Neural progenitor cell (in vitro differentiated cells): ENCODE measurements at regions not wholly inside any gene's neighbourhood (a gene's known extent, or its start where the extent isn't known, plus 50 kb on each side); places are given as distances from the start of the nearest gene placed in this dataset.

Experiments
- EZH2 ChIP-seq: fragments of 200-600 bp; sonication (generic); IDR thresholded peaks from 2 replicates; pipeline ENCODE4 v1.6.1; 2017; ENCODE audit warnings: antibody characterized with exemption, mild to moderate bottlenecking, moderate library complexity
- TF ChIP-seq, protein P1 (sequence below): fragments of 200-600 bp; sonication (generic); IDR thresholded peaks from 2 replicates; pipeline ENCODE4 v1.5.1; 2017; ENCODE audit warnings: antibody characterized with exemption, mild to moderate bottlenecking

DNA sequence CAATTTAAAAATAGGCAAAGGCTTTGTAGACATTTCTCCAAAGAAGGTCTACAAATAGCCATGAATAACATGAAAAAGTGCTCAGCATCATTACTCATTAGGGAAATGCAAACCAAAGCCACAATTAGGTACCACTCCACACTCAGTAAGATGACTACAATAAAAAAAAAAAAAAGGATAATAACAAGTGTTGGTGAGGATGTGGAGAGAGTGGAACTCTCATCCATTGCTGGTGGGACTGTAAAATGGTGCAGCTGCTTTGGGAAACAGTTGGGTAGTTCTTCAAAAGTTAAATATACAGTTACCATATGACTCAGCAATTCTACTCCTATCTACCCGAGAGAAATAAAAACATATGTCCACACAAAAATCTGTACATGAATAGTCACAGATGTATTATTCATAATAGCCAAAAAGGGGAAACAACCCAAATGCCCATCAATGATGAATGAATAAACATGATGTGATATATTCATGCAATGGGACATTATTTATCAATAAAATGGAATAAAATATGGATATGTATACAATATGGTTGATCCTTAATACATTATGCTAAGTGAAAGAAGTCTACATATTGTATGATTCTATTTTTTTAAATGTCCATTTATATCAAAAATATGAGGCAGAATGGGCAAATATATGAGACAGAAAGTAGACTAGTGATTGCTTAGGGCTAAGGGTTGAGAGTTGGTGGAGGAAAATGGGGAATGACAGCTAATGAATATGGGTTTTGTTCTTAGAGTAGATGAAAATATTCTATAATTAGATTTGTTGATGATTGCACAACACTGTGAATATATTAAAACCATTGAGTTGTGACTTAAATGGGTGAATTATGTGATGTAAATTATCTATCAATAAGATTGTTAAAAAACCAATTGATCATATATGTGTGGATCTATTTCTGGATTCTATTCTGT, 66.1 kb upstream of the SMAD3 start:
- TF ChIP-seq, protein P1, sequence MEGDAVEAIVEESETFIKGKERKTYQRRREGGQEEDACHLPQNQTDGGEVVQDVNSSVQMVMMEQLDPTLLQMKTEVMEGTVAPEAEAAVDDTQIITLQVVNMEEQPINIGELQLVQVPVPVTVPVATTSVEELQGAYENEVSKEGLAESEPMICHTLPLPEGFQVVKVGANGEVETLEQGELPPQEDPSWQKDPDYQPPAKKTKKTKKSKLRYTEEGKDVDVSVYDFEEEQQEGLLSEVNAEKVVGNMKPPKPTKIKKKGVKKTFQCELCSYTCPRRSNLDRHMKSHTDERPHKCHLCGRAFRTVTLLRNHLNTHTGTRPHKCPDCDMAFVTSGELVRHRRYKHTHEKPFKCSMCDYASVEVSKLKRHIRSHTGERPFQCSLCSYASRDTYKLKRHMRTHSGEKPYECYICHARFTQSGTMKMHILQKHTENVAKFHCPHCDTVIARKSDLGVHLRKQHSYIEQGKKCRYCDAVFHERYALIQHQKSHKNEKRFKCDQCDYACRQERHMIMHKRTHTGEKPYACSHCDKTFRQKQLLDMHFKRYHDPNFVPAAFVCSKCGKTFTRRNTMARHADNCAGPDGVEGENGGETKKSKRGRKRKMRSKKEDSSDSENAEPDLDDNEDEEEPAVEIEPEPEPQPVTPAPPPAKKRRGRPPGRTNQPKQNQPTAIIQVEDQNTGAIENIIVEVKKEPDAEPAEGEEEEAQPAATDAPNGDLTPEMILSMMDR: no peak
- no peak for TF ChIP-seq EZH2
